HuH-7 (cell line): ENCODE measurements at regions not wholly inside any gene's neighbourhood (a gene's known extent, or its start where the extent isn't known, plus 50 kb on each side); places are given as distances from the start of the nearest gene placed in this dataset.
"Not testable (repeated sequence)": the region's sequence is repeated elsewhere in the genome, so short reads cannot be mapped to it uniquely, and the experiment has no call there.

ENCODE experiments used
- DNase-seq: peaks from one replicate; pipeline ENCODE4 v3.0.0; 2011; ENCODE audit warnings: low spot score

GRCh38 chr11:116698080-116698479 lies 74.7 kb downstream of the BUD13 start:
- DNase-seq: no peak

- DNase-seq: no peak
Observed at GRCh38 chr11:116697639-116698038, 75.1 kb downstream of the BUD13 start.

- no peak for DNase-seq
Observed at GRCh38 chr11:116697011-116697410, 75.8 kb downstream of the BUD13 start.

GRCh38 chr11:116696381-116696941 lies 76.3 kb downstream of the BUD13 start:
- no peak for DNase-seq

GRCh38 chr11:116695657-116696254 lies 77.0 kb downstream of the BUD13 start:
- DNase-seq: no peak

- no peak for DNase-seq
Observed at GRCh38 chr11:116694815-116695590, 77.8 kb downstream of the BUD13 start.

- DNase-seq: no peak
Observed at GRCh38 chr11:116694349-116694725, 78.5 kb downstream of the BUD13 start.

GRCh38 chr11:116693593-116694348 lies 79.0 kb downstream of the BUD13 start:
- DNase-seq: no peak

- no peak for DNase-seq
Observed at GRCh38 chr11:116693102-116693570, 79.7 kb downstream of the BUD13 start.

GRCh38 chr11:116692318-116693101 lies 80.3 kb downstream of the BUD13 start:
- no peak for DNase-seq

GRCh38 chr11:116691771-116692177 lies 81.0 kb downstream of the BUD13 start:
- DNase-seq: peak; percentile 81

GRCh38 chr11:116690611-116691010 lies 82.2 kb downstream of the BUD13 start:
- DNase-seq: no peak

GRCh38 chr11:116689413-116690127 lies 83.2 kb downstream of the BUD13 start:
- DNase-seq: no peak

- no peak for DNase-seq
Observed at GRCh38 chr11:116688202-116688540, 84.6 kb downstream of the BUD13 start.

- no peak for DNase-seq
Observed at GRCh38 chr11:116687458-116688201, 85.2 kb downstream of the BUD13 start.

GRCh38 chr11:116686866-116687265 lies 85.9 kb downstream of the BUD13 start:
- no peak for DNase-seq

GRCh38 chr11:116683982-116684381 lies 88.8 kb downstream of the BUD13 start:
- no peak for DNase-seq

GRCh38 chr11:116680349-116681125 lies 92.2 kb downstream of the BUD13 start:
- DNase-seq: no peak

GRCh38 chr11:116678887-116679286 lies 93.9 kb downstream of the BUD13 start:
- DNase-seq: no peak

GRCh38 chr11:116667318-116667717 lies 105.5 kb downstream of the BUD13 start:
- DNase-seq: not testable (repeated sequence)
